ENCODE measurements at regions not wholly inside any gene's neighbourhood (a gene's known extent, or its start where the extent isn't known, plus 50 kb on each side); places are given as distances from the start of the nearest gene placed in this dataset.

DNA sequence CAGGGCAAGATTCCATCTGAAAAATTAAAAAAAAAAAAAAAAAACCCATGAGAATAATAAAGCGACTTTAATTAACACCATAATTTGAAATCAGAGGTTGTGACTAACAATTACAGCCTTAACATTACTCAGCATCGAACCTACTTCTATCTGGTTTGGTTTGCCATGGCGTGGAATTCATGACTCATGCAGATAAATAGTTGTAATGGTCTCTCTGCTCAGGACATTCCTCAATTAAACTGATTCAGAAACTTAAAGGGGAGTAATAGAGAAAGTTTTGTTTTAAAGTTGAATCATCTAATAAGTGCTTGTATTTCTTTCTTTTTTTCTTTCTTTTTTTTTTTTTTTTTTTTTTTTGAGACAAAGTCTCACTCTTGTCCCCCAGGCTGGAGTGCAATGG is 135.5 kb downstream of the SPATA31D1 start:
- no peak for TF ChIP-seq EZH2 (IDR thresholded peaks at IDR 0.05; ENCODE audit: borderline replicate concordance, insufficient read depth, low read depth, low read length, poor library complexity, severe bottlenecking)
- TF ChIP-seq, protein P1, sequence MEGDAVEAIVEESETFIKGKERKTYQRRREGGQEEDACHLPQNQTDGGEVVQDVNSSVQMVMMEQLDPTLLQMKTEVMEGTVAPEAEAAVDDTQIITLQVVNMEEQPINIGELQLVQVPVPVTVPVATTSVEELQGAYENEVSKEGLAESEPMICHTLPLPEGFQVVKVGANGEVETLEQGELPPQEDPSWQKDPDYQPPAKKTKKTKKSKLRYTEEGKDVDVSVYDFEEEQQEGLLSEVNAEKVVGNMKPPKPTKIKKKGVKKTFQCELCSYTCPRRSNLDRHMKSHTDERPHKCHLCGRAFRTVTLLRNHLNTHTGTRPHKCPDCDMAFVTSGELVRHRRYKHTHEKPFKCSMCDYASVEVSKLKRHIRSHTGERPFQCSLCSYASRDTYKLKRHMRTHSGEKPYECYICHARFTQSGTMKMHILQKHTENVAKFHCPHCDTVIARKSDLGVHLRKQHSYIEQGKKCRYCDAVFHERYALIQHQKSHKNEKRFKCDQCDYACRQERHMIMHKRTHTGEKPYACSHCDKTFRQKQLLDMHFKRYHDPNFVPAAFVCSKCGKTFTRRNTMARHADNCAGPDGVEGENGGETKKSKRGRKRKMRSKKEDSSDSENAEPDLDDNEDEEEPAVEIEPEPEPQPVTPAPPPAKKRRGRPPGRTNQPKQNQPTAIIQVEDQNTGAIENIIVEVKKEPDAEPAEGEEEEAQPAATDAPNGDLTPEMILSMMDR (IDR thresholded peaks at IDR 0.05), result no peak
